ENCODE measurements at regions not wholly inside any gene's neighbourhood (a gene's known extent, or its start where the extent isn't known, plus 50 kb on each side); places are given as distances from the start of the nearest gene placed in this dataset.

- TF ChIP-seq CTCF (IDR thresholded peaks at IDR 0.05), result no peak
- TF ChIP-seq POLR2A (IDR thresholded peaks at IDR 0.05), result no peak
Measured at GRCh38 chr12:131603939-131604795, 106.7 kb upstream of the SFSWAP start.
